Endothelial cell of umbilical vein (primary cell): ENCODE measurements at regions not wholly inside any gene's neighbourhood (a gene's known extent, or its start where the extent isn't known, plus 50 kb on each side); places are given as distances from the start of the nearest gene placed in this dataset.

Experiments
- BruUV-seq: library from RNA; stranded (reverse); fragments of 400-500 nt; replicated peaks from 2 replicates; lab custom pipeline; 2021; lab: Mats Ljungman, UMichigan
- CTCF ChIA-PET: fragments of 300-600, 350-600 bp; sonication (Branson Sonifier 250); formaldehyde crosslinking; loops from one replicate; lab custom pipeline; 2021; ENCODE audit warnings: antibody characterized with exemption, inconsistent platforms; lab: Charles Lee
- POLR2A ChIA-PET: fragments of 300-600, 350-600 bp; sonication (Branson Sonifier 250); formaldehyde crosslinking; loops from one replicate; lab custom pipeline; 2021; ENCODE audit warnings: antibody characterized with exemption, inconsistent platforms; lab: Charles Lee
- DNase-seq: peaks from one replicate; pipeline ENCODE4 v3.0.0-alpha.2; 2011; ENCODE audit warnings: low read depth, low spot score
- FAIRE-seq: peaks from 2 replicates; lab custom pipeline; 2011; peaks lifted over from hg19 to GRCh38; lab: Jason Lieb, UNC
- H2AFZ ChIP-seq: 2 replicates; pipeline ENCODE4 v1.6.0; 2012; ENCODE audit warnings: low read depth, low read length, control low read depth, inconsistent platforms
- H3K27ac ChIP-seq: 2 replicates; pipeline ENCODE4 v1.5.1; 2011; ENCODE audit warnings: low read depth, mild to moderate bottlenecking, control low read depth, low read length, moderate library complexity; ENCODE audit not compliant: insufficient read depth
- H3K27me3 ChIP-seq, 2 experiments: 2 replicates each; pipeline versions ENCODE4 v1.6.0 to v1.6.1; 2011; ENCODE audit warnings: low read length in 2 of 2, mixed read lengths in 1 of 2; ENCODE audit not compliant: control insufficient read depth in 2 of 2, insufficient read depth in 2 of 2
- H3K36me3 ChIP-seq, 2 experiments: 2 replicates in 1 of 2; 3 replicates in 1 of 2; pipeline ENCODE4 v1.5.1; 2011; ENCODE audit warnings: low read length in 2 of 2, mild to moderate bottlenecking in 1 of 2, moderate library complexity in 1 of 2; ENCODE audit not compliant: control insufficient read depth in 2 of 2, insufficient read depth in 2 of 2; ENCODE audit errors: extremely low read depth in 1 of 2
- H3K4me1 ChIP-seq: 3 replicates; pipeline ENCODE4 v1.5.1; 2011; ENCODE audit warnings: mild to moderate bottlenecking, low read length; ENCODE audit not compliant: control insufficient read depth, insufficient read depth; ENCODE audit errors: extremely low read depth
- H3K4me2 ChIP-seq: 2 replicates; pipeline ENCODE4 v1.6.1; 2011; ENCODE audit warnings: low read length, control low read depth, mixed read lengths; ENCODE audit not compliant: insufficient read depth
- H3K4me3 ChIP-seq, 3 experiments: fragments of 200-600 bp in 1 of 3; sonication (generic), shearing (Covaris generic) in 1 of 3; replicated peaks in 1 of 3; 2 replicates each; pipeline ENCODE4 v1.5.1; 2011 to 2016; ENCODE audit warnings: control low read depth in 3 of 3, low read length in 3 of 3, mild to moderate bottlenecking in 2 of 3, inconsistent platforms in 1 of 3, low read depth in 1 of 3, moderate library complexity in 1 of 3; ENCODE audit not compliant: insufficient read depth in 1 of 3
- H3K79me2 ChIP-seq: 2 replicates; pipeline ENCODE4 v1.6.0; 2012; ENCODE audit warnings: low read length, inconsistent platforms; ENCODE audit not compliant: control insufficient read depth, insufficient read depth
- H3K9ac ChIP-seq: replicated peaks from 2 replicates; pipeline ENCODE3; 2011; ENCODE audit warnings: low read length, control low read depth; ENCODE audit not compliant: insufficient read depth; ENCODE audit errors: extremely low read depth
- H3K9me1 ChIP-seq: replicated peaks from 3 replicates; pipeline ENCODE4 v1.6.0; 2011; ENCODE audit warnings: mild to moderate bottlenecking, low read length; ENCODE audit not compliant: control insufficient read depth, insufficient read depth; ENCODE audit errors: extremely low read depth
- H3K9me3 ChIP-seq: replicated peaks from 2 replicates; pipeline ENCODE4 v1.5.1; 2012; ENCODE audit warnings: low read length, inconsistent platforms; ENCODE audit not compliant: control insufficient read depth, insufficient read depth
- H4K20me1 ChIP-seq: replicated peaks from 2 replicates; pipeline ENCODE3; 2011; ENCODE audit warnings: mild to moderate bottlenecking, low read length; ENCODE audit not compliant: control insufficient read depth, insufficient read depth; ENCODE audit errors: extremely low read depth
- EZH2 ChIP-seq: IDR thresholded peaks from 2 replicates; pipeline ENCODE4 v1.6.1; 2012; ENCODE audit warnings: borderline replicate concordance, low read depth, mild to moderate bottlenecking, moderate library complexity, low read length, inconsistent platforms; ENCODE audit not compliant: severe bottlenecking
- FOS ChIP-seq: IDR thresholded peaks from 2 replicates; pipeline ENCODE4 v1.6.1; 2011; ENCODE audit warnings: mild to moderate bottlenecking, low read length, moderate library complexity, borderline replicate concordance; ENCODE audit not compliant: insufficient read depth
- GATA2 ChIP-seq: IDR thresholded peaks from 2 replicates; pipeline ENCODE4 v1.7.0; 2011; ENCODE audit warnings: low read depth, mild to moderate bottlenecking, moderate library complexity, mixed read lengths, low read length; ENCODE audit not compliant: insufficient read length, insufficient read depth
- JUN ChIP-seq: IDR thresholded peaks from 2 replicates; pipeline ENCODE4 v1.6.1; 2011; ENCODE audit warnings: borderline replicate concordance, low read depth; ENCODE audit not compliant: insufficient read length, insufficient read depth
- MYC ChIP-seq: IDR thresholded peaks from one replicate; pipeline ENCODE4 v1.6.1; 2011; ENCODE audit warnings: mild to moderate bottlenecking, low read depth, low read length
- POLR2A ChIP-seq: IDR thresholded peaks from 2 replicates; pipeline ENCODE4 v1.6.1; 2012; ENCODE audit warnings: low read depth, mild to moderate bottlenecking, control low read depth, low read length
- POLR2AphosphoS5 ChIP-seq: IDR thresholded peaks from 2 replicates; pipeline ENCODE4 v1.6.1; 2012; ENCODE audit warnings: low read depth, mild to moderate bottlenecking, control low read depth, low read length, moderate library complexity; ENCODE audit not compliant: insufficient read depth
- dilution Hi-C: fragments of 300-500 bp; cut with MboI; formaldehyde crosslinking; loops from one replicate; pipeline ENCODE4 v1.15.0; 2019; ENCODE audit warnings: low sequenced_read_pairs; ENCODE audit not compliant: extremely low pct_ligation_motif_present
- intact Hi-C: fragments of 100-400 bp; cut with micrococcal nuclease; formaldehyde crosslinking; loops from one replicate; pipeline ENCODE4 v1.10.0; 2022
- TF ChIP-seq, protein P1 (sequence below), 2 donors: IDR thresholded peaks; 1 replicate in 1 of 2; 2 replicates in 1 of 2; pipeline ENCODE4 v1.5.1; 2011; ENCODE audit warnings: low read length in 2 of 2, mild to moderate bottlenecking in 2 of 2, moderate library complexity in 2 of 2, control low read depth in 1 of 2, inconsistent platforms in 1 of 2, low read depth in 1 of 2; ENCODE audit not compliant: insufficient read depth in 1 of 2; ENCODE audit errors: extremely low read depth in 1 of 2
- TF ChIP-seq, protein P2 (sequence below): IDR thresholded peaks from 2 replicates; pipeline ENCODE4 v1.6.1; 2011; ENCODE audit not compliant: insufficient read depth, insufficient read length

- no peak for DNase-seq
- Histone ChIP-seq H3K27ac (no peak overlapping the region), H4K20me1 (no peaks in the 10 kb centered on the region), H3K4me3 (no peak overlapping the region), H3K9me3 (no peaks in the 10 kb centered on the region), H3K4me1 (no peaks in the 10 kb centered on the region), H3K4me2 (no peak overlapping the region), H3K79me2 (no peaks in the 10 kb centered on the region), H3K9ac (no peak overlapping the region), H2AFZ (no peak overlapping the region), H3K36me3 (no peaks in the 10 kb centered on the region), H3K27me3 (no peaks in the 10 kb centered on the region), H3K9me1 (no peaks in the 10 kb centered on the region)
- ChIA-PET CTCF (interaction anchor here (0.9 to 1.8 kb wide), 2 partner anchors 15 kb away, joined by 4 to 9 read pairs; no protein-coding TSS in a partner anchor), POLR2A (no interaction called here)
- no peak for FAIRE-seq
- dilution Hi-C loops (loop anchor here (25.0 kb wide), 1 partner anchor 260 kb away; no protein-coding TSS in a partner anchor), intact Hi-C loops (no loop called here)
- no peak for TF ChIP-seq POLR2AphosphoS5
- TF ChIP-seq POLR2A, result no peak
- TF ChIP-seq EZH2, result no peak
- no peak for TF ChIP-seq JUN
- TF ChIP-seq, protein P1, sequence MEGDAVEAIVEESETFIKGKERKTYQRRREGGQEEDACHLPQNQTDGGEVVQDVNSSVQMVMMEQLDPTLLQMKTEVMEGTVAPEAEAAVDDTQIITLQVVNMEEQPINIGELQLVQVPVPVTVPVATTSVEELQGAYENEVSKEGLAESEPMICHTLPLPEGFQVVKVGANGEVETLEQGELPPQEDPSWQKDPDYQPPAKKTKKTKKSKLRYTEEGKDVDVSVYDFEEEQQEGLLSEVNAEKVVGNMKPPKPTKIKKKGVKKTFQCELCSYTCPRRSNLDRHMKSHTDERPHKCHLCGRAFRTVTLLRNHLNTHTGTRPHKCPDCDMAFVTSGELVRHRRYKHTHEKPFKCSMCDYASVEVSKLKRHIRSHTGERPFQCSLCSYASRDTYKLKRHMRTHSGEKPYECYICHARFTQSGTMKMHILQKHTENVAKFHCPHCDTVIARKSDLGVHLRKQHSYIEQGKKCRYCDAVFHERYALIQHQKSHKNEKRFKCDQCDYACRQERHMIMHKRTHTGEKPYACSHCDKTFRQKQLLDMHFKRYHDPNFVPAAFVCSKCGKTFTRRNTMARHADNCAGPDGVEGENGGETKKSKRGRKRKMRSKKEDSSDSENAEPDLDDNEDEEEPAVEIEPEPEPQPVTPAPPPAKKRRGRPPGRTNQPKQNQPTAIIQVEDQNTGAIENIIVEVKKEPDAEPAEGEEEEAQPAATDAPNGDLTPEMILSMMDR (IDR thresholded peaks at IDR 0.05; ENCODE audit: extremely low read depth in 1 of 2, insufficient read depth in 1 of 2, low read depth in 1 of 2, low read length in 2 of 2), result no peak
- no peak for TF ChIP-seq MYC
- TF ChIP-seq, protein P2, sequence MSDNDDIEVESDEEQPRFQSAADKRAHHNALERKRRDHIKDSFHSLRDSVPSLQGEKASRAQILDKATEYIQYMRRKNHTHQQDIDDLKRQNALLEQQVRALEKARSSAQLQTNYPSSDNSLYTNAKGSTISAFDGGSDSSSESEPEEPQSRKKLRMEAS, result no peak
- TF ChIP-seq GATA2, result no peak
- TF ChIP-seq FOS, result no peak
- no TSS peak for BruUV-seq
Observed at GRCh38 chr4:121477480-121477879, 96.7 kb upstream of the QRFPR start.
